Trophoblast cell (in vitro differentiated cells and primary cell): ENCODE measurements at regions not wholly inside any gene's neighbourhood (a gene's known extent, or its start where the extent isn't known, plus 50 kb on each side); places are given as distances from the start of the nearest gene placed in this dataset.

Experiments used
- DNase-seq, 2 donors: peaks; one replicate each; pipeline ENCODE4 v3.0.0-alpha.2; 2016
- H2AFZ ChIP-seq: 2 replicates; pipeline ENCODE4 v1.6.1; 2013; ENCODE audit warnings: low read length, moderate library complexity, mild to moderate bottlenecking; ENCODE audit not compliant: insufficient read depth, poor library complexity
- H2AK5ac ChIP-seq: 2 replicates; pipeline ENCODE4 v1.6.1; 2013; ENCODE audit warnings: mild to moderate bottlenecking, low read length
- H2BK120ac ChIP-seq: 2 replicates; pipeline ENCODE4 v1.6.1; 2013; ENCODE audit warnings: low read length, mild to moderate bottlenecking, moderate library complexity; ENCODE audit not compliant: insufficient read depth, poor library complexity
- H2BK12ac ChIP-seq: 2 replicates; pipeline ENCODE4 v1.6.1; 2013; ENCODE audit warnings: mild to moderate bottlenecking, low read length, moderate library complexity
- H2BK5ac ChIP-seq: 2 replicates; pipeline ENCODE4 v1.6.1; 2013; ENCODE audit warnings: low read length, low read depth, moderate library complexity, mild to moderate bottlenecking; ENCODE audit not compliant: poor library complexity
- H3K14ac ChIP-seq: 2 replicates; pipeline ENCODE4 v1.6.1; 2013; ENCODE audit warnings: mild to moderate bottlenecking, low read length
- H3K18ac ChIP-seq: 2 replicates; pipeline ENCODE4 v1.6.1; 2013; ENCODE audit warnings: mild to moderate bottlenecking, low read length
- H3K23ac ChIP-seq: 2 replicates; pipeline ENCODE4 v1.6.1; 2013; ENCODE audit warnings: low read length
- H3K27ac ChIP-seq: 2 replicates; pipeline ENCODE4 v1.5.1; 2013; ENCODE audit warnings: low read depth, mild to moderate bottlenecking, inconsistent platforms, low read length, moderate library complexity
- H3K27me3 ChIP-seq: 2 replicates; pipeline ENCODE4 v1.6.1; 2013; ENCODE audit warnings: inconsistent platforms, mild to moderate bottlenecking, low read length, moderate library complexity; ENCODE audit not compliant: insufficient read depth
- H3K36me3 ChIP-seq, 2 experiments: 1 replicate in 1 of 2; 2 replicates in 1 of 2; pipeline ENCODE4 v1.6.1; 2013; ENCODE audit warnings: low read length in 2 of 2, mild to moderate bottlenecking in 2 of 2, moderate library complexity in 1 of 2; ENCODE audit not compliant: insufficient read depth in 2 of 2, control insufficient read depth in 1 of 2
- H3K4ac ChIP-seq: 2 replicates; pipeline ENCODE4 v1.6.1; 2013; ENCODE audit warnings: low read depth, mild to moderate bottlenecking, low read length, moderate library complexity
- H3K4me1 ChIP-seq, 2 experiments: 1 replicate in 1 of 2; 2 replicates in 1 of 2; pipeline ENCODE4 v1.6.1; 2013; ENCODE audit warnings: low read length in 2 of 2, mild to moderate bottlenecking in 2 of 2, moderate library complexity in 1 of 2; ENCODE audit not compliant: insufficient read depth in 2 of 2, control insufficient read depth in 1 of 2
- H3K4me2 ChIP-seq: 2 replicates; pipeline ENCODE4 v1.6.1; 2013; ENCODE audit warnings: inconsistent platforms, mild to moderate bottlenecking, low read length, moderate library complexity
- H3K4me3 ChIP-seq: 2 replicates; pipeline ENCODE4 v1.5.1; 2013; ENCODE audit warnings: mild to moderate bottlenecking, low read depth, low read length, inconsistent platforms
- H3K79me1 ChIP-seq: one replicate; pipeline ENCODE4 v1.6.1; 2013; ENCODE audit warnings: low read length
- H3K79me2 ChIP-seq: 2 replicates; pipeline ENCODE4 v1.6.1; 2013; ENCODE audit warnings: low read length, mild to moderate bottlenecking; ENCODE audit not compliant: control insufficient read depth, insufficient read depth, poor library complexity
- H3K9ac ChIP-seq: 2 replicates; pipeline ENCODE4 v1.6.1; 2013; ENCODE audit warnings: mild to moderate bottlenecking, low read length
- H3K9me3 ChIP-seq: 2 replicates; pipeline ENCODE4 v1.6.1; 2013; ENCODE audit warnings: low read depth, mild to moderate bottlenecking, control low read depth, inconsistent platforms, low read length; ENCODE audit not compliant: insufficient read depth
- H4K12ac ChIP-seq: 2 replicates; pipeline ENCODE4 v1.6.1; 2013; ENCODE audit warnings: low read depth, mild to moderate bottlenecking, low read length, moderate library complexity
- H4K8ac ChIP-seq: 2 replicates; pipeline ENCODE4 v1.6.1; 2013; ENCODE audit warnings: low read depth, mild to moderate bottlenecking, low read length, moderate library complexity
- H4K91ac ChIP-seq: one replicate; pipeline ENCODE4 v1.6.1; 2013; ENCODE audit warnings: low read depth, mild to moderate bottlenecking, low read length, moderate library complexity
- whole genome bisulfite sequencing: extraction: QIAGEN DNeasy Blood & Tissue Kit; methylation state at CpG from one replicate; pipeline ENCODE4 v1.1.7; 2013; ENCODE audit warnings: missing lambda C conversion rate; ENCODE audit not compliant: insufficient read length, insufficient coverage; ENCODE audit errors: extremely low coverage; 5-methylcytosine and 5-hydroxymethylcytosine counted together

- Histone ChIP-seq H3K79me2 (no peaks in the 10 kb centered on the region), H3K23ac (no peak overlapping the region), H3K4me1 (peaks cover under 1 to 3% of the 10 kb centered on the region in 2 experiments), H3K27ac (no peak overlapping the region), H2BK12ac (no peak overlapping the region), H3K9ac (no peak overlapping the region), H3K9me3 (peaks cover 1% of the 10 kb centered on the region), H2BK120ac (no peak overlapping the region), H3K4ac (no peak overlapping the region), H4K91ac (no peak overlapping the region), H4K8ac (no peak overlapping the region), H2AK5ac (no peak overlapping the region), H3K27me3 (no peaks in the 10 kb centered on the region), H4K12ac (no peak overlapping the region), H3K79me1 (no peaks in the 10 kb centered on the region), H3K18ac (no peak overlapping the region), H2BK5ac (no peak overlapping the region), H3K36me3 (no peaks in the 10 kb centered on the region), H3K4me3 (no peak overlapping the region), H2AFZ (no peak overlapping the region), H3K4me2 (no peak overlapping the region), H3K14ac (no peak overlapping the region)
- DNase-seq: no peak
- WGBS: no CpG with 5 or more reads among the region's 3 CpGs
Observed at GRCh38 chr20:24762371-24762770, 186.7 kb upstream of the CST7 start.

- Histone ChIP-seq H4K12ac (no peak overlapping the region), H3K18ac (no peak overlapping the region), H3K4me2 (no peak overlapping the region), H4K8ac (no peak overlapping the region), H3K79me2 (no peaks in the 10 kb centered on the region), H3K79me1 (no peaks in the 10 kb centered on the region), H3K27ac (no peak overlapping the region), H2BK5ac (no peak overlapping the region), H4K91ac (no peak overlapping the region), H3K14ac (no peak overlapping the region), H2BK120ac (no peak overlapping the region), H3K4me1 (peaks cover 5 to 8% of the 10 kb centered on the region in 2 experiments), H2AK5ac (no peak overlapping the region), H3K36me3 (no peaks in the 10 kb centered on the region), H3K23ac (no peak overlapping the region), H3K9me3 (peaks cover 1% of the 10 kb centered on the region), H3K27me3 (no peaks in the 10 kb centered on the region), H2BK12ac (no peak overlapping the region), H3K9ac (no peak overlapping the region), H2AFZ (no peak overlapping the region), H3K4me3 (no peak overlapping the region), H3K4ac (no peak overlapping the region)
- WGBS: no CpG with 5 or more reads among the region's 4 CpGs
- no peak for DNase-seq
Observed at GRCh38 chr20:24762791-24763350, 186.2 kb upstream of the CST7 start.

DNA sequence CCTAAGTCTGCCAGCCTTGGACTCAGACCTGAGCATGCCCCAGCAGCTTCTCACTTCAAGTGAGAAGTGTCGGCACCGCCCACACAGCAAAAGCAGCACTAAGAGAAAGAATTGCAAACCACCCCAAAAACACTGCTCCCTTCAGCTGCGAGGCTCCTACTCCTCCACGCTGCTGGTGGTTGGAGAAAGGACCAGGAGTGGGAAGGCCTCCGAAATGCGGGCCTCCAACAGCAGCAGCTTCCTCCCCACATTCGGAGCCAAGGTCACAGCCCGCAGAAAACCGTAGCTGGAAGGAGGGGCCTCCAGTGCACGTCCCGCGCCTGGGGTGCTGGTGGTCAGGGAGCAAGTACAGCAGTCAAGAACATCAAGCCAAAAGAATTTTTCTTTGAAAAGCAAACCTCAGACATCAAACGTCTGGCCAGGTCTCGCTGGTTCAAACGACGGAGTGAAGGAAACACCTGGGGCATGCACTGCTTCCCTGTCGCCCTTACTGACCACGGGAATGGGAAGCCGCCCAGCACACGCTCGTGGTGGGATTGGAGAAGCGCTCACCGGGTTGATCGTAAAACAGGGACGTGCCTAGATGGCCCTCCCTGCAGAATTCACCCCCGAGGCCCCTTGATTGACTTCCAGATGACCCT is 185.6 kb upstream of the CST7 start:
- Histone ChIP-seq H2BK5ac (no peak overlapping the region), H3K9ac (no peak overlapping the region)

DNA sequence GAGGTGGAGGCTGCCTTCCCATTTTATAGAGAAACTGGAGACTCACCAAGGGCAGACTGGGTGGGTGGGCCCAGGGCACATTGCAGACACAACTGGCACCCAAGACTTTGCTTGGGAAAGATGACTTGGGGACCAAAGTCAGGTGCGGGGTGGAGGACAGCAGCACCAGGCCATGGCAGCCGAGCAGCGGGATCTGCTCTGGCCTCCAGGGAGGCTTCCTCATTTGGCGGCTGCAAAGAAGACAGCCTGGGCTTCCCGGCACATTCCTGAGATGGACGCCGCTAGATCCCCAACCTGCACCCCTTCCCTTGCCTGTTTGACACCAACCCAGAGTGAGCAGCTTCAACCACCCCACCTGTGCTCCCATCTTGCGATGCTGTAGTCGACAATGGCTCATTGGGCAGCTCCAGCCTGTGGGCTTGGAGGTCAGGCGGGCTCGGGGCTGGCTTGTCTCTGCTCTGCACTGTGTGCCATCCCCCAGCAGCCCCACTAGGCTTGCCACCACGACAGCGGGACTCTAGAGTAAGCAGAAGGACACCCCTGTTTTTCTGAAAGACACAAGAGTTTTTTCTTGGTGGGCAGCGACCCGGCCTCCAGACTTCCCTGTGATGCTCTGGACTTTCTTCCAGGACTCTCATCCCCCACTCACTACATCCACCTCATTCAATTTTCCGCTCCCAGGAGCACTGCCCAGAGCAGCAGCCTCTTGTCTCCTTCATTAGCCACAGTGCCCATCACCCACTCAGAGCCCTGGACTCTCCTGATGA is 184.9 kb upstream of the CST7 start:
- Histone ChIP-seq H2AK5ac (no peak overlapping the region), H3K27me3 (no peaks in the 10 kb centered on the region), H3K9ac (no peak overlapping the region), H2BK120ac (no peak overlapping the region), H3K4me1 (peaks cover 8 to 16% of the 10 kb centered on the region in 2 experiments), H2BK12ac (no peak overlapping the region), H4K91ac (no peak overlapping the region), H3K23ac (no peak overlapping the region), H3K4me3 (no peak overlapping the region), H3K9me3 (peaks cover 1% of the 10 kb centered on the region), H3K4me2 (no peak overlapping the region), H4K12ac (no peak overlapping the region), H2BK5ac (no peak overlapping the region), H3K27ac (no peak overlapping the region), H4K8ac (no peak overlapping the region), H2AFZ (no peak overlapping the region), H3K18ac (no peak overlapping the region), H3K14ac (no peak overlapping the region), H3K79me1 (peaks cover under 1% of the 10 kb centered on the region), H3K4ac (no peak overlapping the region), H3K36me3 (no peaks in the 10 kb centered on the region), H3K79me2 (no peaks in the 10 kb centered on the region)
- no peak for DNase-seq
- WGBS: no CpG with 5 or more reads among the region's 16 CpGs

More for the DNA sequence above, 185.6 kb upstream of the CST7 start:
- no CpG with 5 or more reads among the region's 26 CpGs for WGBS
- Histone ChIP-seq H4K12ac (no peak overlapping the region), H3K79me1 (no peaks in the 10 kb centered on the region), H2BK120ac (no peak overlapping the region), H3K4me3 (no peak overlapping the region), H4K91ac (no peak overlapping the region), H3K14ac (no peak overlapping the region), H3K27ac (no peak overlapping the region), H2AK5ac (no peak overlapping the region), H4K8ac (no peak overlapping the region), H3K36me3 (no peaks in the 10 kb centered on the region), H3K4ac (no peak overlapping the region), H3K23ac (no peak overlapping the region), H3K79me2 (no peaks in the 10 kb centered on the region), H3K9me3 (peaks cover 1% of the 10 kb centered on the region), H3K27me3 (no peaks in the 10 kb centered on the region), H3K4me2 (no peak overlapping the region), H3K18ac (no peak overlapping the region), H2BK12ac (no peak overlapping the region), H3K4me1 (peaks cover 8 to 14% of the 10 kb centered on the region in 2 experiments), H2AFZ (no peak overlapping the region)
- peak; percentile 34 to 81 for DNase-seq
